Osteocyte (in vitro differentiated cells): ENCODE measurements at regions not wholly inside any gene's neighbourhood (a gene's known extent, or its start where the extent isn't known, plus 50 kb on each side); places are given as distances from the start of the nearest gene placed in this dataset.
A peak's percentile ranks its signal among the peaks of the same experiment; 100 is the strongest.

ENCODE experiments used
- DNase-seq: peaks from one replicate; pipeline ENCODE4 v3.0.0; 2021; ENCODE audit warnings: mixed read lengths; ENCODE audit not compliant: unreplicated experiment; ENCODE audit errors: extremely low spot score
- H3K27ac Mint-ChIP-seq: one replicate; pipeline ENCODE4 v1.8.0; 2021; ENCODE audit warnings: mild to moderate bottlenecking, mixed read lengths; ENCODE audit not compliant: unreplicated experiment
- H3K27me3 Mint-ChIP-seq: one replicate; pipeline ENCODE4 v1.8.0; 2021; ENCODE audit warnings: mixed read lengths; ENCODE audit not compliant: unreplicated experiment
- H3K36me3 Mint-ChIP-seq: one replicate; pipeline ENCODE4 v1.8.0; 2021; ENCODE audit warnings: mixed read lengths; ENCODE audit not compliant: unreplicated experiment
- H3K4me1 Mint-ChIP-seq: one replicate; pipeline ENCODE4 v1.8.0; 2021; ENCODE audit warnings: mixed read lengths; ENCODE audit not compliant: unreplicated experiment
- H3K4me3 Mint-ChIP-seq: one replicate; pipeline ENCODE4 v1.8.0; 2021; ENCODE audit warnings: mild to moderate bottlenecking, moderate library complexity, mixed read lengths; ENCODE audit not compliant: unreplicated experiment
- H3K9me3 Mint-ChIP-seq: one replicate; pipeline ENCODE4 v1.8.0; 2021; ENCODE audit warnings: mixed read lengths; ENCODE audit not compliant: unreplicated experiment
- TF ChIP-seq, protein P1 (sequence below): fragments of 200-600 bp; sonication (generic); IDR thresholded peaks from 2 replicates; pipeline ENCODE4 v1.5.0; 2021; ENCODE audit warnings: antibody characterized with exemption, mild to moderate bottlenecking, moderate library complexity

DNA sequence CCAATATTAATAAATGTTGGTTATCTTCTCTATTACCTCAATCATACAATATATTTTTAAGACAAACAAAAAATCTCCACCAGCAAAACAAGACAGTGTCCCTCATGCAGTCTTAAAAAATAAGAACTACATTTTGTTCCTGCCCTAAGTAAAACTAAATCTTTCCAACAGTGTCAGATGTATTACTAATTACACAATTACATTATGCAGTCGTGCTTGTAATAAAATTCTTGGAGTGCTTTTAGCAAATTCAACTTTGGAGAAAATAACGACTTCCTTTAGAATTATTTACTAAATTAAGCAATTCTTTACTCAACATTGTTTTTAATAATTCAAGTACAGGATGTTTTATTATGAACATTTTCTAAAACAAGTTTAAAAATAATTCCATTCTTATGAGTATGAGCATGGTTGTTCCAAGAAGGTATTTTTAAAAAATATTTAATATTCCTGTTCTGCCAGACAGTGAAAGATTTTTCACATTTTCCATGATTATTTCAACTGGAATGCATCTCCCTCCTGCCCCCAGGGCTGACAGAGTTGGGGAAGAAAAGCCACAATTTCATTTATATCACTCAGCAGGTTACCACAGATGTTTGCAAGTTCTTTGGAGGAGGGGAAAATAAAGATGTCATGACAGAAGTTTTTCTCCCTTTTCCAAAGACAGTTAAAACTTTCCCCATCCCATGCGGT is 137.9 kb downstream of the FAM114A2 start:
- peak; percentile 91 for DNase-seq
- peaks cover 6% of the 10 kb centered on the region for H3K9me3 Mint-ChIP-seq
- no peak overlapping the region for H3K4me3 Mint-ChIP-seq
- peaks cover 79% of the 10 kb centered on the region for H3K4me1 Mint-ChIP-seq
- peaks cover 2% of the 10 kb centered on the region for H3K36me3 Mint-ChIP-seq
- TF ChIP-seq, protein P1, sequence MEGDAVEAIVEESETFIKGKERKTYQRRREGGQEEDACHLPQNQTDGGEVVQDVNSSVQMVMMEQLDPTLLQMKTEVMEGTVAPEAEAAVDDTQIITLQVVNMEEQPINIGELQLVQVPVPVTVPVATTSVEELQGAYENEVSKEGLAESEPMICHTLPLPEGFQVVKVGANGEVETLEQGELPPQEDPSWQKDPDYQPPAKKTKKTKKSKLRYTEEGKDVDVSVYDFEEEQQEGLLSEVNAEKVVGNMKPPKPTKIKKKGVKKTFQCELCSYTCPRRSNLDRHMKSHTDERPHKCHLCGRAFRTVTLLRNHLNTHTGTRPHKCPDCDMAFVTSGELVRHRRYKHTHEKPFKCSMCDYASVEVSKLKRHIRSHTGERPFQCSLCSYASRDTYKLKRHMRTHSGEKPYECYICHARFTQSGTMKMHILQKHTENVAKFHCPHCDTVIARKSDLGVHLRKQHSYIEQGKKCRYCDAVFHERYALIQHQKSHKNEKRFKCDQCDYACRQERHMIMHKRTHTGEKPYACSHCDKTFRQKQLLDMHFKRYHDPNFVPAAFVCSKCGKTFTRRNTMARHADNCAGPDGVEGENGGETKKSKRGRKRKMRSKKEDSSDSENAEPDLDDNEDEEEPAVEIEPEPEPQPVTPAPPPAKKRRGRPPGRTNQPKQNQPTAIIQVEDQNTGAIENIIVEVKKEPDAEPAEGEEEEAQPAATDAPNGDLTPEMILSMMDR = no peak
- H3K27ac Mint-ChIP-seq = peak overlapping the region; percentile 95
- H3K27me3 Mint-ChIP-seq = no peaks in the 10 kb centered on the region

DNA sequence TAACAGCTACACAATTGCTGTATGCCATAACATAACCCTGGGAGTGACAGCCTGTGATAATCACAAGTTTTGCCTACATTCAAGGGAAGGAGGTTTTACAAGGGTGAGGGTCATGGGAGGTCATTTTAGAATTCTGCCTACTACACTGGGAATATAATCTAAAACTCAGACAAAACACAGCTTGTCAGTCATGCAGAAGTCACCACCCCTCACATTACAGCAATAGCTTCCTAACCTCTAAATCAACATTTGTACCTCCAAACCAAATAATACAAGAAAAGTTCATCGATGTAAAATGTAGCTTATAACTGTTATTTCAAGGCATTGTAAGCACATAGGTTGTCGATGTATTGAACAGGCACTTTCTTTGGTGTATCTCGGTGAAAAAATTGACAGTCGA is 139.0 kb downstream of the FAM114A2 start:
- H3K4me1 Mint-ChIP-seq = peaks cover 75% of the 10 kb centered on the region
- H3K27me3 Mint-ChIP-seq = no peaks in the 10 kb centered on the region
- H3K27ac Mint-ChIP-seq = peak overlapping the region; percentile 95
- TF ChIP-seq, protein P1 = no peak
- peaks cover under 1% of the 10 kb centered on the region for H3K36me3 Mint-ChIP-seq
- DNase-seq = no peak
- H3K9me3 Mint-ChIP-seq = peaks cover under 1% of the 10 kb centered on the region
- no peak overlapping the region for H3K4me3 Mint-ChIP-seq

DNA sequence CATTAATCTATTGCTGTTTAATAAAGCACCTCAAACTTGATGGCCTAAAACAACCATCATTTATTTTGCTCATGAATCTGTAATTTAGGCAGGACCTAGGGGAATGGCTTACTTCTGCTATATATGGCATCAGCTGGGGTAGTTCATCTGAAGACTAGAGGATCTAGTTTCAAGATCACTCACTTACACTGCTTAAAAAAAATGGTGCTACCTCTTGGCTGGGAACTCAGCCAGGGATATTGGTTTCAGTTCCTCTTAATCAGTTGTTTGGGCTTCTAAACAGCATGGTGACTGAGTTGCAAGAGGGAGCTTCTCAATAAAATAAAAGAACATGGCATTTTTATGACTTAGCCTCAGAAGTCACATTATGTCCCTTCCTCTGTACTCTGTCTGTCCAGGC is 142.0 kb downstream of the FAM114A2 start:
- H3K27ac Mint-ChIP-seq = peak overlapping the region; percentile 69
- TF ChIP-seq, protein P1 = no peak
- H3K27me3 Mint-ChIP-seq = no peaks in the 10 kb centered on the region
- no peak for DNase-seq
- H3K4me1 Mint-ChIP-seq = peaks cover 52% of the 10 kb centered on the region
- no peaks in the 10 kb centered on the region for H3K36me3 Mint-ChIP-seq
- no peaks in the 10 kb centered on the region for H3K9me3 Mint-ChIP-seq
- no peak overlapping the region for H3K4me3 Mint-ChIP-seq

DNA sequence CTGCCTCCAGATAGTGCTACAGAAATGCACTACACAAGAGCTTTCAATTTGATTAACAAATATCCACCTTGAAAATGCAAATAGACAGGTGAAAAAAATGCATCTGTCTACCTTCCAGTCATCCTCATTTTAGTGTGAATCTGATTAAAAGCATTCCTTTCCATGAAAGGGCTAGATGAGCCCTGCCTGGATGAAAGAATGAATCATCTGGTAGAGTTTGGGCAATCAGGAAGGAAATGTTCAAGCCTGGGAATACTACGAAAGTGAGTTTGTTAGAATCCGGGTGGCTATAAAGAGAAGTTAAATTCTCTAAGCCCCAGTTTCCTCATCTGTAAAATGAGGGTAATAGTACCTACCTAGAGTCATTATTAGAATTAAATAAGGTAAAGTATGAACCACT is 142.6 kb downstream of the FAM114A2 start:
- Mint-ChIP-seq H3K36me3 (no peaks in the 10 kb centered on the region), H3K27me3 (no peaks in the 10 kb centered on the region), H3K4me1 (peaks cover 46% of the 10 kb centered on the region), H3K27ac (peak overlapping the region; percentile 69), H3K4me3 (no peak overlapping the region), H3K9me3 (no peaks in the 10 kb centered on the region)
- TF ChIP-seq, protein P1 = no peak
- no peak for DNase-seq

DNA sequence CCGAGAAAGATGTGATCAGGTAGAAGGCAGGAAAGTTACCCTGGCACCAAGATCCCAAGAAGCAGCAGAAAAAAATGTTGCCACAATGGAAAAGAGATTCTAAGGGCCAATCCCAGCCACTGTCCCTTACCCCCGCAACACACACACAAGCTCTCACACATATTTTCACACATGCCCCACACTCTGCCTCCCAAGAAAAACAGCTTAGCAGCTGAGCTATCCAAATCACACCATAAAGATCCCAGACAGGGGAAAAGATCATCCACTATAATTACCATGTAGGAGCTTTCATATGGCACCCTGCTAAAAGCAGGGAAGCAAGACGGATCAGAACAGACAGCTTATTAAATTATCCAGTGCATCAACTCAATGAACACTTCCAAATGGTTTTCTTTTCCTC is 143.4 kb downstream of the FAM114A2 start:
- no peak for DNase-seq
- Mint-ChIP-seq H3K27me3 (no peaks in the 10 kb centered on the region), H3K27ac (no peak overlapping the region), H3K4me1 (peaks cover 37% of the 10 kb centered on the region), H3K36me3 (no peaks in the 10 kb centered on the region), H3K4me3 (no peak overlapping the region), H3K9me3 (no peaks in the 10 kb centered on the region)
- TF ChIP-seq, protein P1 = no peak
